HL-60 (cell line): ENCODE measurements at regions not wholly inside any gene's neighbourhood (a gene's known extent, or its start where the extent isn't known, plus 50 kb on each side); places are given as distances from the start of the nearest gene placed in this dataset.
"Not testable (repeated sequence)": the region's sequence is repeated elsewhere in the genome, so short reads cannot be mapped to it uniquely, and the experiment has no call there.

Experiments
- CTCF ChIP-seq: IDR thresholded peaks from one replicate; pipeline ENCODE4 v1.5.1; 2011; ENCODE audit warnings: low read length, control low read depth, inconsistent platforms; ENCODE audit not compliant: insufficient read depth
- POLR2AphosphoS5 ChIP-seq: IDR thresholded peaks from 2 replicates; pipeline ENCODE4 v1.6.1; 2012; ENCODE audit warnings: low read depth

DNA sequence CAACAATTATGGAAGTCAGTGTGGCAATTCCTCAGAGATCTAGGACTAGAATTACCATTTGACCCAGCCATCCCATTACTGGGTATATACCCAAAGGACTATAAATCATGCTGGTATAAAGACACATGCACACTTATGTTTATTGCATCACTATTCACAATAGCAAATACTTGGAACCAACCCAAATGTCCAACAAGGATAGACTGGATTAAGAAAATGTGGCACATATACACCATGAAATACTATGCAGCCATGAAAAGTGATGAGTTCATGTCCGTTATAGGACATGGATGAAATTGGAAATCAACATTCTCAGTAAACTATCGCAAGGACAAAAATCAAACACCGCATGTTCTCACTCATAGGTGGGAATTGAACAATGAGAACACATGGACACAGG, 306.4 kb upstream of the DEFB115 start:
- not testable (repeated sequence) for TF ChIP-seq CTCF, POLR2AphosphoS5
